ENCODE measurements at regions not wholly inside any gene's neighbourhood (a gene's known extent, or its start where the extent isn't known, plus 50 kb on each side); places are given as distances from the start of the nearest gene placed in this dataset.

DNA sequence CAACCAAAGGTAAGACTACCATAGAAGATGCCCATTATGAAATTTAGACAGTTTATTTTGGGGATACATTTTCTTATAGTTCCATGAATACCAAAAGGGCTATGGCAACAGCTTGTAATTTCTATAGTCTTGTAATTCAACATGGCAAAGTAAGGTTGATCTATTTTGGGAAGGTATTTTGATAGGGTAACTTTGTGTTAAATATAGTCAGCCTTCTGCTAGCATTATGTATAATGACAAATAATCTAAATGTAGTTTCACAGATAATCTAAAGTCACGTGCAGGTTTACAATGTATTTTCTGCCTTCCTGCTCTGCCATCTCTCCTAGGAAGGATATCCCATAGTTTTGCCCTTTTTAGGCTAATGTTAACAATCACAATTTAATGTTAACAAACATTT, 85.9 kb upstream of the DPH5 start:
- H3K4me2 ChIP-seq (ENCODE audit: low read depth, low read length), result no peak overlapping the region
- no peaks in the 10 kb centered on the region for H4K20me1 ChIP-seq (ENCODE audit: insufficient read depth, low read length)
- no peak overlapping the region for H3K9ac ChIP-seq (ENCODE audit: low read length)
- no peak overlapping the region for H2AFZ ChIP-seq (ENCODE audit: low read length)
- H3K4me3 ChIP-seq (ENCODE audit: low read length), result no peak overlapping the region
- no peaks in the 10 kb centered on the region for H3K9me3 ChIP-seq (replicated peaks; ENCODE audit: insufficient read depth, low read length)
- TF ChIP-seq, protein P1, sequence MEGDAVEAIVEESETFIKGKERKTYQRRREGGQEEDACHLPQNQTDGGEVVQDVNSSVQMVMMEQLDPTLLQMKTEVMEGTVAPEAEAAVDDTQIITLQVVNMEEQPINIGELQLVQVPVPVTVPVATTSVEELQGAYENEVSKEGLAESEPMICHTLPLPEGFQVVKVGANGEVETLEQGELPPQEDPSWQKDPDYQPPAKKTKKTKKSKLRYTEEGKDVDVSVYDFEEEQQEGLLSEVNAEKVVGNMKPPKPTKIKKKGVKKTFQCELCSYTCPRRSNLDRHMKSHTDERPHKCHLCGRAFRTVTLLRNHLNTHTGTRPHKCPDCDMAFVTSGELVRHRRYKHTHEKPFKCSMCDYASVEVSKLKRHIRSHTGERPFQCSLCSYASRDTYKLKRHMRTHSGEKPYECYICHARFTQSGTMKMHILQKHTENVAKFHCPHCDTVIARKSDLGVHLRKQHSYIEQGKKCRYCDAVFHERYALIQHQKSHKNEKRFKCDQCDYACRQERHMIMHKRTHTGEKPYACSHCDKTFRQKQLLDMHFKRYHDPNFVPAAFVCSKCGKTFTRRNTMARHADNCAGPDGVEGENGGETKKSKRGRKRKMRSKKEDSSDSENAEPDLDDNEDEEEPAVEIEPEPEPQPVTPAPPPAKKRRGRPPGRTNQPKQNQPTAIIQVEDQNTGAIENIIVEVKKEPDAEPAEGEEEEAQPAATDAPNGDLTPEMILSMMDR (IDR thresholded peaks at IDR 0.05; ENCODE audit: low read length), result no peak
- TF ChIP-seq EZH2phosphoT487 (IDR thresholded peaks at IDR 0.05; ENCODE audit: low read length) (no peak), EZH2 (optimal IDR thresholded peaks at IDR 0.05; ENCODE audit: low read depth, low read length) (no peak)
- DNase-seq, result no peak
- no peaks in the 10 kb centered on the region for H3K27me3 ChIP-seq (replicated peaks; ENCODE audit: insufficient read depth, low read length)
- H3F3A ChIP-seq (ENCODE audit: insufficient read depth, low read length), result no peaks in the 10 kb centered on the region
- no peaks in the 10 kb centered on the region for H3K4me1 ChIP-seq (ENCODE audit: low read length)
- no peak overlapping the region for H3K27ac ChIP-seq (ENCODE audit: low read length)
- no peaks in the 10 kb centered on the region for H3K9me2 ChIP-seq (replicated peaks; ENCODE audit: insufficient read depth, low read length)
- no peaks in the 10 kb centered on the region for H3K79me2 ChIP-seq (ENCODE audit: low read length)
- no peaks in the 10 kb centered on the region for H3K36me3 ChIP-seq (replicated peaks; ENCODE audit: insufficient read depth, low read length)

GRCh38 chr1:101109791-101110190, 84.2 kb upstream of the DPH5 start:
- Histone ChIP-seq H3K4me3 (ENCODE audit: low read length) (no peak overlapping the region), H3F3A (ENCODE audit: insufficient read depth, low read length) (no peaks in the 10 kb centered on the region), H3K27me3 (replicated peaks; ENCODE audit: insufficient read depth, low read length) (no peaks in the 10 kb centered on the region), H3K4me2 (ENCODE audit: low read depth, low read length) (no peak overlapping the region), H3K4me1 (ENCODE audit: low read length) (no peaks in the 10 kb centered on the region), H3K36me3 (replicated peaks; ENCODE audit: insufficient read depth, low read length) (no peaks in the 10 kb centered on the region), H3K9me3 (replicated peaks; ENCODE audit: insufficient read depth, low read length) (no peaks in the 10 kb centered on the region), H4K20me1 (ENCODE audit: insufficient read depth, low read length) (no peaks in the 10 kb centered on the region), H3K27ac (ENCODE audit: low read length) (no peak overlapping the region), H3K79me2 (ENCODE audit: low read length) (no peaks in the 10 kb centered on the region), H3K9me2 (replicated peaks; ENCODE audit: insufficient read depth, low read length) (no peaks in the 10 kb centered on the region), H3K9ac (ENCODE audit: low read length) (no peak overlapping the region), H2AFZ (ENCODE audit: low read length) (no peak overlapping the region)
- TF ChIP-seq EZH2 (optimal IDR thresholded peaks at IDR 0.05; ENCODE audit: low read depth, low read length), result no peak
- no peak for TF ChIP-seq EZH2phosphoT487 (IDR thresholded peaks at IDR 0.05; ENCODE audit: low read length)
- TF ChIP-seq, protein P1 (IDR thresholded peaks at IDR 0.05; ENCODE audit: low read length), result no peak
- no peak for DNase-seq

DNA sequence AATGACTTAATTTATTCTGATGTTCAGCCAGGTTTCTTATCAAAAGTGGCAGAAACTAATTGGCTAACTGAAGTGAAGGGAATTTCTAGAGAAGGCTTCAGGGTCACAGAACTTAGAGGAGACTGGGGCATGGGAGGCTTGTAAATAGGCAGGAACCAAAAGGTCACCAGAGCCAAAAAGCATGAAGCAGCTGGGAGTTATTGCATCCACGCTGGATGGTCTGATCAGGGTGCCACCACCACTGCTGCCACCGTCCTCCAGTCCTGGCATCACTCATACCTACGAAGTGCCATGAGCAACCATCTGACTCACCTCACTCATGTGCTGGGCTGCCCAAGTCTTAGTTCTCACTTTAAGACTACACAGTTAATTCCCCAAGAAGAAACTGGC, 82.5 kb upstream of the DPH5 start:
- Histone ChIP-seq H2AFZ (ENCODE audit: low read length) (no peak overlapping the region), H3K9ac (ENCODE audit: low read length) (no peak overlapping the region), H3F3A (ENCODE audit: insufficient read depth, low read length) (no peaks in the 10 kb centered on the region), H3K4me2 (ENCODE audit: low read depth, low read length) (no peak overlapping the region), H3K4me3 (ENCODE audit: low read length) (no peak overlapping the region), H3K4me1 (ENCODE audit: low read length) (no peaks in the 10 kb centered on the region), H3K9me2 (replicated peaks; ENCODE audit: insufficient read depth, low read length) (no peaks in the 10 kb centered on the region), H4K20me1 (ENCODE audit: insufficient read depth, low read length) (no peaks in the 10 kb centered on the region), H3K27ac (ENCODE audit: low read length) (no peak overlapping the region), H3K9me3 (replicated peaks; ENCODE audit: insufficient read depth, low read length) (no peaks in the 10 kb centered on the region), H3K36me3 (replicated peaks; ENCODE audit: insufficient read depth, low read length) (no peaks in the 10 kb centered on the region), H3K79me2 (ENCODE audit: low read length) (no peaks in the 10 kb centered on the region), H3K27me3 (replicated peaks; ENCODE audit: insufficient read depth, low read length) (no peaks in the 10 kb centered on the region)
- no peak for DNase-seq
- no peak for TF ChIP-seq EZH2phosphoT487 (IDR thresholded peaks at IDR 0.05; ENCODE audit: low read length)
- TF ChIP-seq, protein P1 (IDR thresholded peaks at IDR 0.05; ENCODE audit: low read length), result no peak
- TF ChIP-seq EZH2 (optimal IDR thresholded peaks at IDR 0.05; ENCODE audit: low read depth, low read length), result no peak

Data from MM.1S (cell line).